ENCODE measurements at regions not wholly inside any gene's neighbourhood (a gene's known extent, or its start where the extent isn't known, plus 50 kb on each side); places are given as distances from the start of the nearest gene placed in this dataset.

DNA sequence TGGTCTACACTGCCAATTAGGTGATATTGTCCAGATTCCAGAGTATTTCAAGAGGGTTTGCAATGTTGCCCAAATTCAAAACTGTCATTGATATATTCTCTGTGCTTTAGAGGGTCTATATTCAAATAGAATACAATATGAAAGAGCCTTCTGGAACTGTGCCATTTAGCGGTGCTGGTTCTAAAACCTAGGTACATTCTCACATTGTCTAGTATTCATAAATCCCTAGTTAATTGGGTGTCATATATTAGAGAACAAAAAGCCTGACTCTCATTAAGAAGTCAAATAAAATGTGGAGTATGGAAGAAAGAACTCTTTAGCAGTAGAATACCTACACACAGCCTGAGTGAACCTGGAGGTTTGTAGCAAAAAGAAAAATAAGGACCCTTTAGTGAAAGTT lies 447.9 kb downstream of the CNTN6 start:
- no peaks in the 10 kb centered on the region for H3K27me3 ChIP-seq (ENCODE audit: control insufficient read depth in 1 of 2, insufficient read depth in 2 of 2, low read length in 2 of 2)

DNA sequence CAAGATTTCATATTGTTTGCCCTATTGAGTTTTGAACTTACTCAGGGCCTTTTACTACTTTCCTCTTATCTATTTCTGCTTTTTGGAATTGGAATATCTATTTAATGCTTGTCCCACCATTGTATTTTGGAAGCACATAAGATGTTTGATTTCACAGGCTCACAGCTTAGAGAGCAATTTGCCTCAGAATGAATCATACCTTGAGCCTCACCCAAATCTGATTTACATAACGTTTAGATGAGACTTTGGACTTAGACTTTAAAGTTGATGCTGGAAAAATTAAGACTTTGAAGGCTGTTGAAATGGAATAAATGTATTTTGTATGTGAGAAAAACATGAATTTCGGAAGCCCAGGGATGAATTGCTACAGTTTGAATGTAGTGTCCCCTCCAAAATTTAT lies 458.9 kb downstream of the CNTN6 start:
- no peak for TF ChIP-seq CTCF (IDR thresholded peaks at IDR 0.05)
- Histone ChIP-seq H3K4me3 (ENCODE audit: low read length) (no peak overlapping the region), H3K27ac (ENCODE audit: low read depth in 1 of 2, low read length in 2 of 2) (no peak overlapping the region), H3K36me3 (ENCODE audit: insufficient read depth, low read length) (no peaks in the 10 kb centered on the region), H3K9me3 (ENCODE audit: control insufficient read depth in 1 of 2, insufficient read depth in 1 of 2, low read length in 2 of 2) (peaks cover 3% of the 10 kb centered on the region in 2 experiments), H3K4me1 (ENCODE audit: insufficient read depth, low read length) (no peaks in the 10 kb centered on the region), H3K27me3 (ENCODE audit: control insufficient read depth in 1 of 2, insufficient read depth in 2 of 2, low read length in 2 of 2) (no peaks in the 10 kb centered on the region)
- Mint-ChIP-seq H3K36me3 (ENCODE audit: low read depth) (no peaks in the 10 kb centered on the region), H3K4me1 (ENCODE audit: low read depth) (no peaks in the 10 kb centered on the region), H3K27me3 (no peaks in the 10 kb centered on the region), H3K27ac (no peak overlapping the region), H3K9me3 (peaks cover 4% of the 10 kb centered on the region), H3K4me3 (no peak overlapping the region)
- ChIA-PET POLR2A (no interaction called here), CTCF (no interaction called here)
- no peak for DNase-seq
- intact Hi-C loops (cut with DNase I, micrococcal nuclease): no loop called here
- no peak for ATAC-seq (ENCODE audit: poor library complexity)

More for the DNA sequence above, 447.9 kb downstream of the CNTN6 start:
- H3K4me1 Mint-ChIP-seq (ENCODE audit: low read depth): no peaks in the 10 kb centered on the region
- Histone ChIP-seq H3K9me3 (ENCODE audit: control insufficient read depth in 1 of 2, insufficient read depth in 1 of 2, low read length in 2 of 2) (peaks cover 0 to 8% of the 10 kb centered on the region in 2 experiments), H3K4me3 (ENCODE audit: low read length) (no peak overlapping the region), H3K36me3 (ENCODE audit: insufficient read depth, low read length) (no peaks in the 10 kb centered on the region), H3K27ac (ENCODE audit: low read depth in 1 of 2, low read length in 2 of 2) (no peak overlapping the region), H3K4me1 (ENCODE audit: insufficient read depth, low read length) (no peaks in the 10 kb centered on the region)
- no peak for TF ChIP-seq CTCF (IDR thresholded peaks at IDR 0.05)
- H3K9me3 Mint-ChIP-seq: peaks cover 6% of the 10 kb centered on the region
- no peaks in the 10 kb centered on the region for H3K27me3 Mint-ChIP-seq
- intact Hi-C loops (cut with DNase I, micrococcal nuclease): no loop called here
- ATAC-seq (ENCODE audit: poor library complexity) (no peak), DNase-seq (no peak)
- H3K27ac Mint-ChIP-seq: no peak overlapping the region
- no peak overlapping the region for H3K4me3 Mint-ChIP-seq
- H3K36me3 Mint-ChIP-seq (ENCODE audit: low read depth): no peaks in the 10 kb centered on the region
- ChIA-PET POLR2A (no interaction called here), CTCF (no interaction called here)

DNA sequence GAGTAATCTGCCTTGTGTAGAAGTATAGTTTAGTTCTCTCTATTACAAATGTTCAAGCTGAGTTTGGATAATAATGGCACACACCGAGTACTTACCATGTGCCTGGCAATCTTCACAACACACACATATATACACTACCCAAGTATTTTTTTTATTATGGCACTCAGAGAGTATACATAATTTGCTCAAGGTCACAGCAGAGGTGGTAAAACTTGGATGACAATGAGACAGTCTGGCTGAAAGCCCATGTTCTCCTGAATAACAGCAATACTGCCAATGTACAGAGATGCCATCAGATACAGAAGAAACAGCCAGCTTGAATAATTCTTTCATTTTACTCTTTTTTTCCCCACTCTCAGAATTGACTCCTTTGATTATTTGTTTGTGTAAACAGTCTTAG lies 460.0 kb downstream of the CNTN6 start:
- ATAC-seq (ENCODE audit: poor library complexity) (no peak), DNase-seq (no peak)
- H3K27me3 ChIP-seq (ENCODE audit: control insufficient read depth in 1 of 2, insufficient read depth in 2 of 2, low read length in 2 of 2): no peaks in the 10 kb centered on the region
- peaks cover 3% of the 10 kb centered on the region in 2 experiments for H3K9me3 ChIP-seq (ENCODE audit: control insufficient read depth in 1 of 2, insufficient read depth in 1 of 2, low read length in 2 of 2)
- Mint-ChIP-seq H3K4me1 (ENCODE audit: low read depth) (no peaks in the 10 kb centered on the region), H3K27me3 (no peaks in the 10 kb centered on the region), H3K27ac (no peak overlapping the region), H3K36me3 (ENCODE audit: low read depth) (no peaks in the 10 kb centered on the region), H3K4me3 (no peak overlapping the region), H3K9me3 (peaks cover 4% of the 10 kb centered on the region)
- no peaks in the 10 kb centered on the region for H3K4me1 ChIP-seq (ENCODE audit: insufficient read depth, low read length)
- TF ChIP-seq CTCF (IDR thresholded peaks at IDR 0.05): no peak
- POLR2A ChIA-PET: no interaction called here
- no peak overlapping the region for H3K27ac ChIP-seq (ENCODE audit: low read depth in 1 of 2, low read length in 2 of 2)
- no peak overlapping the region for H3K4me3 ChIP-seq (ENCODE audit: low read length)
- CTCF ChIA-PET: no interaction called here
- intact Hi-C loops (cut with DNase I, micrococcal nuclease): no loop called here
- no peaks in the 10 kb centered on the region for H3K36me3 ChIP-seq (ENCODE audit: insufficient read depth, low read length)

All from CD4-positive, alpha-beta T cell (primary cell).